ENCODE measurements at regions not wholly inside any gene's neighbourhood (a gene's known extent, or its start where the extent isn't known, plus 50 kb on each side); places are given as distances from the start of the nearest gene placed in this dataset.

DNA sequence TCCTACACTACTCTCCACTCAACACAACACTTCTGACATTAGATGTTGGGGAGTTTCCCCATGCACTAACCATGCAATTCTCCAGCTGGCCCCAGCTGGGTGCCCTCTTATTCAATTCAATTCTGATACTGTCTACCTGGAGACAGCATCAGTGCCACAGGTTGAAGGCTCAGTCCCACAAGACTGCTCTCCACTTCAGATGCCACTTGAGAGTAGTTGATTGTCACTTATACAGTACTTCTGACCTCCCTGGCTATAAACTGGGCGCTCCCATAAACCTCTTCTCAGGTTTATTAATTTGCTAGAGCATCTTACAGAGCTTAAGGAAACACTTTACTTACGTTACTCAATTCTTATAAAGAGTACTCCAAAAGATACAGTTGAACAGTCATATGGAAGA is 442.3 kb downstream of the LRRIQ3 start:
- Mint-ChIP-seq H3K4me1 (peaks cover 4% of the 10 kb centered on the region), H3K36me3 (ENCODE audit: low read depth) (no peaks in the 10 kb centered on the region), H3K9me3 (no peaks in the 10 kb centered on the region), H3K27ac (ENCODE audit: unreplicated experiment) (no peak overlapping the region), H3K4me3 (no peak overlapping the region), H3K27me3 (ENCODE audit: low read depth) (no peaks in the 10 kb centered on the region)
- no peak for TF ChIP-seq CTCF (conservative IDR thresholded peaks at IDR 0.05)
- DNase-seq (ENCODE audit: low read depth, low spot score): no peak

- Mint-ChIP-seq H3K27me3 (ENCODE audit: low read depth) (no peaks in the 10 kb centered on the region), H3K27ac (ENCODE audit: unreplicated experiment) (no peak overlapping the region), H3K4me1 (no peaks in the 10 kb centered on the region), H3K4me3 (no peak overlapping the region), H3K36me3 (ENCODE audit: low read depth) (no peaks in the 10 kb centered on the region), H3K9me3 (peaks cover 4% of the 10 kb centered on the region)
- DNase-seq (ENCODE audit: low read depth, low spot score): no peak
- TF ChIP-seq CTCF (conservative IDR thresholded peaks at IDR 0.05): no peak
These were observed 448.0 kb downstream of the LRRIQ3 start for GRCh38 chr1:73749996-73750395.

DNA sequence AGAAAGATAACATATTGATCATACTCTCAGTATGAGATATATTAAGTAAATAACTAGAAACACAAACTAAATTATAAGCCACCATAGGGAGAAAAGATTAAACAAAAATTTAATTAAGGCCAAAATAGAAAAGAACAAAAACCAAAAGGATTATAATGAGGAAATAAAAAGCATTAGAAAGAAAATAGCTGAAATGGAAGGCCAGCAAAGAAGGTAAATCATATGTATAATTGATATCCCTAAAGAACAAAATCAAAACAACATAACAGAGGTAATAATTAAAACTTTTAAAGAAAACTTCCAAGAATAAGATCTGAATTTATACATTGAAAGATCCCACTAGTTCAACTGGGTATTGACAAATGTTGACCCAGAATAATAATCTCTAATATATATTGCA is 453.0 kb downstream of the LRRIQ3 start:
- peaks cover 14% of the 10 kb centered on the region for H3K9me3 Mint-ChIP-seq
- no peak for TF ChIP-seq CTCF (conservative IDR thresholded peaks at IDR 0.05)
- H3K27ac Mint-ChIP-seq (ENCODE audit: unreplicated experiment): no peak overlapping the region
- no peaks in the 10 kb centered on the region for H3K4me1 Mint-ChIP-seq
- H3K36me3 Mint-ChIP-seq (ENCODE audit: low read depth): peaks cover 5% of the 10 kb centered on the region
- no peaks in the 10 kb centered on the region for H3K27me3 Mint-ChIP-seq (ENCODE audit: low read depth)
- H3K4me3 Mint-ChIP-seq: no peak overlapping the region
- DNase-seq (ENCODE audit: low read depth, low spot score): no peak

GRCh38 chr1:73736125-73736524 is 461.9 kb downstream of the LRRIQ3 start:
- Mint-ChIP-seq H3K4me1 (no peaks in the 10 kb centered on the region), H3K4me3 (no peak overlapping the region), H3K27me3 (ENCODE audit: low read depth) (no peaks in the 10 kb centered on the region), H3K27ac (ENCODE audit: unreplicated experiment) (no peak overlapping the region), H3K36me3 (ENCODE audit: low read depth) (no peaks in the 10 kb centered on the region), H3K9me3 (no peaks in the 10 kb centered on the region)
- TF ChIP-seq CTCF (conservative IDR thresholded peaks at IDR 0.05): no peak
- no peak for DNase-seq (ENCODE audit: low read depth, low spot score)

- Mint-ChIP-seq H3K4me3 (no peak overlapping the region), H3K9me3 (no peaks in the 10 kb centered on the region), H3K27me3 (ENCODE audit: low read depth) (no peaks in the 10 kb centered on the region), H3K36me3 (ENCODE audit: low read depth) (no peaks in the 10 kb centered on the region), H3K4me1 (no peaks in the 10 kb centered on the region), H3K27ac (ENCODE audit: unreplicated experiment) (no peak overlapping the region)
- no peak for TF ChIP-seq CTCF (conservative IDR thresholded peaks at IDR 0.05)
- no peak for DNase-seq (ENCODE audit: low read depth, low spot score)
These were observed 470.9 kb downstream of the LRRIQ3 start for GRCh38 chr1:73727036-73727435.

- no peak for TF ChIP-seq CTCF (conservative IDR thresholded peaks at IDR 0.05)
- H3K36me3 Mint-ChIP-seq (ENCODE audit: low read depth): no peaks in the 10 kb centered on the region
- DNase-seq (ENCODE audit: low read depth, low spot score): no peak
- no peak overlapping the region for H3K4me3 Mint-ChIP-seq
- H3K4me1 Mint-ChIP-seq: no peaks in the 10 kb centered on the region
- H3K9me3 Mint-ChIP-seq: no peaks in the 10 kb centered on the region
- no peaks in the 10 kb centered on the region for H3K27me3 Mint-ChIP-seq (ENCODE audit: low read depth)
- no peak overlapping the region for H3K27ac Mint-ChIP-seq (ENCODE audit: unreplicated experiment)
These were observed 475.9 kb downstream of the LRRIQ3 start for GRCh38 chr1:73722055-73722454.

Measured in neural crest cell (in vitro differentiated cells).